ENCODE measurements at regions not wholly inside any gene's neighbourhood (a gene's known extent, or its start where the extent isn't known, plus 50 kb on each side); places are given as distances from the start of the nearest gene placed in this dataset.

DNA sequence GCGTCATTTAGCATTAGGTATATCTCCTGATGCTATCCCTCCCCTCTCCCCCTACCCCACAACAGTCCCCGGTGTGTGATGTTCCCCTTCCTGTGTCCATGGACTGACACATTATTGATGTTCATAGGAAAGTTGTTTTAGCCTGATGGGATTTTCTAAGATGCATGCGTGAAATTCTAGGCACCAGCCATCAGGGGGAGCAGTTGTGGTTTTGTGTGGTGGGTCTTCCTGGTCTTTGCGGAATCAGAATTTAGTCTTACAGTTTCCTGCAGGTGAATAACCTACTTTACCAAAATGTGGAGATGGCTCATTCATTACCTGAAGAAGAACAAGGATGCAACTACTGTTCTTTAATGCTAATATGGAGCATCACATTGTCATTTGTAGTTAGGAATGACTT is 455.0 kb upstream of the THBS1 start:
- TF ChIP-seq, protein P1, sequence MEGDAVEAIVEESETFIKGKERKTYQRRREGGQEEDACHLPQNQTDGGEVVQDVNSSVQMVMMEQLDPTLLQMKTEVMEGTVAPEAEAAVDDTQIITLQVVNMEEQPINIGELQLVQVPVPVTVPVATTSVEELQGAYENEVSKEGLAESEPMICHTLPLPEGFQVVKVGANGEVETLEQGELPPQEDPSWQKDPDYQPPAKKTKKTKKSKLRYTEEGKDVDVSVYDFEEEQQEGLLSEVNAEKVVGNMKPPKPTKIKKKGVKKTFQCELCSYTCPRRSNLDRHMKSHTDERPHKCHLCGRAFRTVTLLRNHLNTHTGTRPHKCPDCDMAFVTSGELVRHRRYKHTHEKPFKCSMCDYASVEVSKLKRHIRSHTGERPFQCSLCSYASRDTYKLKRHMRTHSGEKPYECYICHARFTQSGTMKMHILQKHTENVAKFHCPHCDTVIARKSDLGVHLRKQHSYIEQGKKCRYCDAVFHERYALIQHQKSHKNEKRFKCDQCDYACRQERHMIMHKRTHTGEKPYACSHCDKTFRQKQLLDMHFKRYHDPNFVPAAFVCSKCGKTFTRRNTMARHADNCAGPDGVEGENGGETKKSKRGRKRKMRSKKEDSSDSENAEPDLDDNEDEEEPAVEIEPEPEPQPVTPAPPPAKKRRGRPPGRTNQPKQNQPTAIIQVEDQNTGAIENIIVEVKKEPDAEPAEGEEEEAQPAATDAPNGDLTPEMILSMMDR (IDR thresholded peaks at IDR 0.05) = no peak
- no peak for TF ChIP-seq POLR2A (IDR thresholded peaks at IDR 0.05)

All from lower leg skin (tissue), 3 donors.